Panc1 (cell line): ENCODE measurements at regions not wholly inside any gene's neighbourhood (a gene's known extent, or its start where the extent isn't known, plus 50 kb on each side); places are given as distances from the start of the nearest gene placed in this dataset.

Source experiments
- ATAC-seq: fragments of 200-7000 bp; cut with Tn5 transposase; 2 replicates; pipeline ENCODE4 v1.9.1; 2020; ENCODE audit warnings: mild to moderate bottlenecking, moderate library complexity
- BruUV-seq: library from RNA; stranded (reverse); fragments of 400-500 nt; replicated peaks from 2 replicates; lab custom pipeline; 2021; lab: Mats Ljungman, UMichigan
- CTCF ChIA-PET: fragments of 300-600 bp; sonication (Branson Sonifier 250); formaldehyde crosslinking; loops from one replicate; lab custom pipeline; 2022; ENCODE audit warnings: antibody characterized with exemption; lab: Charles Lee
- POLR2A ChIA-PET: fragments of 300-600 bp; sonication (Branson Sonifier 250); formaldehyde crosslinking; loops from one replicate; lab custom pipeline; 2022; ENCODE audit warnings: antibody characterized with exemption; lab: Charles Lee
- DNase-seq: peaks from one replicate; pipeline ENCODE4 v3.0.0-alpha.2; 2010; ENCODE audit warnings: low read depth, low spot score
- H3K27ac ChIP-seq: 2 replicates; pipeline ENCODE4 v1.5.1; 2011; ENCODE audit warnings: mild to moderate bottlenecking, low read length, inconsistent platforms
- H3K27me3 ChIP-seq: fragments of 200-500 bp; sonication (Bioruptor generic); 2 replicates; pipeline ENCODE4 v1.6.0; 2014; ENCODE audit warnings: low read length, inconsistent platforms; ENCODE audit not compliant: control insufficient read depth, insufficient read depth
- H3K36me3 ChIP-seq: fragments of 200-500 bp; sonication (Bioruptor generic); 2 replicates; pipeline ENCODE4 v1.5.1; 2014; ENCODE audit warnings: inconsistent platforms, mild to moderate bottlenecking, low read length, moderate library complexity; ENCODE audit not compliant: control insufficient read depth, insufficient read depth
- H3K4me1 ChIP-seq: 2 replicates; pipeline ENCODE4 v1.5.1; 2011; ENCODE audit warnings: inconsistent platforms, mild to moderate bottlenecking, low read length, moderate library complexity; ENCODE audit not compliant: control insufficient read depth, insufficient read depth
- H3K4me3 ChIP-seq, 2 experiments: 2 replicates each; pipeline ENCODE4 v1.5.1; 2011 to 2012; ENCODE audit warnings: low read depth in 2 of 2, low read length in 2 of 2, mild to moderate bottlenecking in 2 of 2, inconsistent platforms in 1 of 2, moderate library complexity in 1 of 2
- H3K9me3 ChIP-seq: fragments of 200-500 bp; sonication (Bioruptor generic); 2 replicates; pipeline ENCODE4 v1.5.1; 2014; ENCODE audit warnings: low read depth, mild to moderate bottlenecking, inconsistent platforms, low read length, moderate library complexity; ENCODE audit not compliant: control insufficient read depth, insufficient read depth
- CTCF ChIP-seq: fragments of 450-650 bp; IDR thresholded peaks from 2 replicates; pipeline ENCODE4 v1.5.1; 2017; ENCODE audit warnings: mild to moderate bottlenecking
- POLR2AphosphoS5 ChIP-seq: IDR thresholded peaks from 2 replicates; pipeline ENCODE4 v1.6.1; 2012; ENCODE audit warnings: mild to moderate bottlenecking, low read depth, low read length, moderate library complexity
- REST ChIP-seq, 2 experiments: IDR thresholded peaks; 2 replicates each; pipeline ENCODE4 v1.6.1; 2011 to 2012; ENCODE audit warnings: low read depth in 2 of 2, control low read depth in 1 of 2, low read length in 1 of 2, mild to moderate bottlenecking in 1 of 2, moderate library complexity in 1 of 2; ENCODE audit not compliant: insufficient read depth in 1 of 2
- SIN3A ChIP-seq: IDR thresholded peaks from 2 replicates; pipeline ENCODE4 v1.6.1; 2012; ENCODE audit warnings: low read depth, mild to moderate bottlenecking, low read length, moderate library complexity, borderline replicate concordance; ENCODE audit not compliant: insufficient read depth
- TCF7L2 ChIP-seq: IDR thresholded peaks from 2 replicates; pipeline ENCODE4 v1.6.1; 2011; ENCODE audit warnings: mild to moderate bottlenecking, low read depth, low read length, inconsistent platforms
- in situ Hi-C: cut with HindIII; loops from 2 replicates; pipeline ENCODE4 v1.10.0; 2016; ENCODE audit warnings: low sequenced_read_pairs, low pct_unique_long_range_greater_than_20kb
- intact Hi-C: fragments of 100-400 bp; cut with micrococcal nuclease; formaldehyde crosslinking; loops from one replicate; pipeline ENCODE4 v1.10.0; 2022; ENCODE audit not compliant: unreplicated experiment

- Histone ChIP-seq H3K4me1 (no peaks in the 10 kb centered on the region), H3K27ac (no peak overlapping the region), H3K9me3 (no peaks in the 10 kb centered on the region), H3K4me3 (no peak overlapping the region), H3K27me3 (no peaks in the 10 kb centered on the region), H3K36me3 (no peaks in the 10 kb centered on the region)
- BruUV-seq: no TSS peak
- ChIA-PET CTCF (no interaction called here), POLR2A (no interaction called here)
- no peak for TF ChIP-seq TCF7L2
- TF ChIP-seq REST (IDR thresholded peaks at IDR 0.05; ENCODE audit: insufficient read depth in 1 of 2, low read depth in 2 of 2, low read length in 1 of 2): no peak
- TF ChIP-seq SIN3A: no peak
- TF ChIP-seq CTCF: no peak
- no peak for TF ChIP-seq POLR2AphosphoS5
- DNase-seq (no peak), ATAC-seq (no peak)
- in situ Hi-C loops (no loop called here), intact Hi-C loops (no loop called here)
Measured at GRCh38 chr3:176906046-176906905, 291.0 kb downstream of the TBL1XR1 start.

DNA sequence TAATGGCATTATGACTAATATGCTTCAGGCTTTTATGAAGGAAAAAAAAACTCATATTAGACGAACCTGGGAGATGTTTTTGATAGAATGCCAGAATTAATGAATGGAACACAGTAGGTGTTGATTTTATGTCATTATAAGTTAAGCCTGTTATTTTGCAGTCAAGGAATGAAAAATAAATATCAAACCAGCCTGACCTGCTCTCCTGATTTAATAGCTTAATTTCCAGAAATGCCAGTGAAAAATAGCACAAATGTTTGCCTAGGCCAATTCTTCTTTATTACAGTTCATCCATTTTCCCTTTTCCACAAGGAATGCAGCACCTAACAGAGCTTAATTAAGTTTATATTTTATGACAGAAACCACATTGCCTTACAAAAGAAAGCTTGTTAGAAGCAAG, 292.0 kb downstream of the TBL1XR1 start:
- Histone ChIP-seq H3K27me3 (no peaks in the 10 kb centered on the region), H3K4me1 (no peaks in the 10 kb centered on the region), H3K36me3 (no peaks in the 10 kb centered on the region), H3K9me3 (no peaks in the 10 kb centered on the region), H3K4me3 (no peak overlapping the region), H3K27ac (no peak overlapping the region)
- CTCF ChIA-PET: no interaction called here
- ATAC-seq (no peak), DNase-seq (no peak)
- POLR2A ChIA-PET: no interaction called here
- no peak for TF ChIP-seq TCF7L2
- no peak for TF ChIP-seq REST (IDR thresholded peaks at IDR 0.05; ENCODE audit: insufficient read depth in 1 of 2, low read depth in 2 of 2, low read length in 1 of 2)
- TF ChIP-seq CTCF: no peak
- TF ChIP-seq POLR2AphosphoS5: no peak
- no peak for TF ChIP-seq SIN3A
- BruUV-seq: no TSS peak
- in situ Hi-C loops: no loop called here
- intact Hi-C loops: no loop called here
